ENCODE measurements at regions not wholly inside any gene's neighbourhood (a gene's known extent, or its start where the extent isn't known, plus 50 kb on each side); places are given as distances from the start of the nearest gene placed in this dataset.

- TF ChIP-seq TAF1 (IDR thresholded peaks at IDR 0.05; ENCODE audit: low read depth, low read length) (no peak), SPI1 (IDR thresholded peaks at IDR 0.05; ENCODE audit: low read depth, low read length) (no peak), POLR2AphosphoS5 (IDR thresholded peaks at IDR 0.05; ENCODE audit: low read depth, low read length) (no peak), POLR2A (IDR thresholded peaks at IDR 0.05; ENCODE audit: low read depth, low read length) (no peak), POU2F2 (IDR thresholded peaks at IDR 0.05; ENCODE audit: low read depth, low read length) (no peak)
Measured at GRCh38 chr7:47218378-47219176, 363.3 kb downstream of the TNS3 start.
